ENCODE measurements at regions not wholly inside any gene's neighbourhood (a gene's known extent, or its start where the extent isn't known, plus 50 kb on each side); places are given as distances from the start of the nearest gene placed in this dataset.

GRCh38 chr2:175431101-175431946 is 249.8 kb upstream of the ATP5MC3 start:
- TF ChIP-seq HNF4G (IDR thresholded peaks at IDR 0.05) (no peak), FOXA1 (IDR thresholded peaks at IDR 0.05) (no peak), SP1 (IDR thresholded peaks at IDR 0.05) (no peak), CTCF (IDR thresholded peaks at IDR 0.05; ENCODE audit: low read depth, low read length, missing input control) (no peak), YY1 (IDR thresholded peaks at IDR 0.05) (no peak), RXRA (IDR thresholded peaks at IDR 0.05) (no peak), GABPA (IDR thresholded peaks at IDR 0.05 in 1 of 2, conservative IDR thresholded peaks at IDR 0.05 in 1 of 2) (no peak), JUND (IDR thresholded peaks at IDR 0.05) (no peak), EGR1 (IDR thresholded peaks at IDR 0.05; ENCODE audit: low read depth in 2 of 2) (no peak)
- TF ChIP-seq, protein P1, sequence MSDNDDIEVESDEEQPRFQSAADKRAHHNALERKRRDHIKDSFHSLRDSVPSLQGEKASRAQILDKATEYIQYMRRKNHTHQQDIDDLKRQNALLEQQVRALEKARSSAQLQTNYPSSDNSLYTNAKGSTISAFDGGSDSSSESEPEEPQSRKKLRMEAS (IDR thresholded peaks at IDR 0.05) = no peak
- H3K4me1 ChIP-seq (ENCODE audit: control insufficient read depth in 4 of 4, insufficient read depth in 4 of 4, low read length in 3 of 4) = no peaks in the 10 kb centered on the region
- H3K9ac ChIP-seq (ENCODE audit: low read depth in 1 of 2, low read length in 2 of 2) = no peak overlapping the region
- no peaks in the 10 kb centered on the region for H3K36me3 ChIP-seq (ENCODE audit: control insufficient read depth in 4 of 4, insufficient read depth in 3 of 4, low read depth in 1 of 4, low read length in 3 of 4)
- no peak overlapping the region for H3K27ac ChIP-seq (ENCODE audit: low read depth in 1 of 2, low read length in 2 of 2)
- H3K27me3 ChIP-seq (ENCODE audit: control insufficient read depth in 4 of 4, insufficient read depth in 4 of 4, low read length in 3 of 4) = peaks cover 0 to 2% (median 0%) of the 10 kb centered on the region in 4 donors
- no peak for DNase-seq (ENCODE audit: low spot score)
- WGBS = 58% methylated on average over 4 of the region's 4 CpGs
- peaks cover 0 to 2% (median 0%) of the 10 kb centered on the region in 4 donors for H3K9me3 ChIP-seq (ENCODE audit: control insufficient read depth in 4 of 4, low read length in 3 of 4)
- H3K4me3 ChIP-seq (ENCODE audit: low read depth in 1 of 3, low read length in 3 of 3) = no peak overlapping the region

DNA sequence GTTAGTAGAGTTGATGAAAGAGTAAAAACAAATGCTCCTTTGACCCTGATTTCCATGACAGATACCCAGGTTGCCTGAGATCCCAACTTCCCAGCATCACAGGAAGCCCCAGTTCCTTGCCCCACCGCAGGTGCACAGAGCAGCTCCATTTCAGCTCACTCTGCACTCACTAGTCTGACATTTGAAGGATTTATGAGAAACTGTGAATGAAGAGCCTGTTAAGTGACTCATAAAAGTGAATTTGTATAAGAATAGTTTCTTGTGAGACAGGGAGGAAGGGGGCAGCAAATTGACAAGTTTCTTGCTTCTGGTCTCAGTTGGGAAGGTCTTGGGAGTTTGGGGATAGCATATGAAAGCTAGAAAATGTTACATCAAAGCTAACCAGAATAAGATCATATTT is 248.7 kb upstream of the ATP5MC3 start:
- Histone ChIP-seq H3K36me3 (ENCODE audit: control insufficient read depth in 4 of 4, insufficient read depth in 3 of 4, low read depth in 1 of 4, low read length in 3 of 4) (no peaks in the 10 kb centered on the region), H3K9ac (ENCODE audit: low read depth in 1 of 2, low read length in 2 of 2) (no peak overlapping the region), H3K9me3 (ENCODE audit: control insufficient read depth in 4 of 4, low read length in 3 of 4) (peaks cover 0 to 2% (median 0%) of the 10 kb centered on the region in 4 donors), H3K27ac (ENCODE audit: low read depth in 1 of 2, low read length in 2 of 2) (no peak overlapping the region), H3K27me3 (ENCODE audit: control insufficient read depth in 4 of 4, insufficient read depth in 4 of 4, low read length in 3 of 4) (peaks cover 0 to 2% (median 0%) of the 10 kb centered on the region in 4 donors), H3K4me3 (ENCODE audit: low read depth in 1 of 3, low read length in 3 of 3) (no peak overlapping the region), H3K4me1 (ENCODE audit: control insufficient read depth in 4 of 4, insufficient read depth in 4 of 4, low read length in 3 of 4) (no peaks in the 10 kb centered on the region)
- WGBS = 66% methylated on average over 1 of the region's 1 CpG
- no peak for TF ChIP-seq RAD21 (IDR thresholded peaks at IDR 0.05)
- TF ChIP-seq, protein P1 (IDR thresholded peaks at IDR 0.05) = no peak
- no peak for TF ChIP-seq EGR1 (IDR thresholded peaks at IDR 0.05; ENCODE audit: low read depth in 2 of 2)
- TF ChIP-seq REST (IDR thresholded peaks at IDR 0.05) = no peak
- no peak for TF ChIP-seq NR2F2 (IDR thresholded peaks at IDR 0.05)
- no peak for TF ChIP-seq HNF4A (conservative IDR thresholded peaks at IDR 0.05)
- no peak for TF ChIP-seq TAF1 (conservative IDR thresholded peaks at IDR 0.05)
- no peak for DNase-seq (ENCODE audit: low spot score)
